ENCODE measurements at regions not wholly inside any gene's neighbourhood (a gene's known extent, or its start where the extent isn't known, plus 50 kb on each side); places are given as distances from the start of the nearest gene placed in this dataset.

- TF ChIP-seq EZH2 (IDR thresholded peaks at IDR 0.05; ENCODE audit: low read length, unreplicated experiment) (no peak), EZH2phosphoT487 (IDR thresholded peaks at IDR 0.05; ENCODE audit: borderline replicate concordance, low read length) (no peak)
- TF ChIP-seq, protein P1, sequence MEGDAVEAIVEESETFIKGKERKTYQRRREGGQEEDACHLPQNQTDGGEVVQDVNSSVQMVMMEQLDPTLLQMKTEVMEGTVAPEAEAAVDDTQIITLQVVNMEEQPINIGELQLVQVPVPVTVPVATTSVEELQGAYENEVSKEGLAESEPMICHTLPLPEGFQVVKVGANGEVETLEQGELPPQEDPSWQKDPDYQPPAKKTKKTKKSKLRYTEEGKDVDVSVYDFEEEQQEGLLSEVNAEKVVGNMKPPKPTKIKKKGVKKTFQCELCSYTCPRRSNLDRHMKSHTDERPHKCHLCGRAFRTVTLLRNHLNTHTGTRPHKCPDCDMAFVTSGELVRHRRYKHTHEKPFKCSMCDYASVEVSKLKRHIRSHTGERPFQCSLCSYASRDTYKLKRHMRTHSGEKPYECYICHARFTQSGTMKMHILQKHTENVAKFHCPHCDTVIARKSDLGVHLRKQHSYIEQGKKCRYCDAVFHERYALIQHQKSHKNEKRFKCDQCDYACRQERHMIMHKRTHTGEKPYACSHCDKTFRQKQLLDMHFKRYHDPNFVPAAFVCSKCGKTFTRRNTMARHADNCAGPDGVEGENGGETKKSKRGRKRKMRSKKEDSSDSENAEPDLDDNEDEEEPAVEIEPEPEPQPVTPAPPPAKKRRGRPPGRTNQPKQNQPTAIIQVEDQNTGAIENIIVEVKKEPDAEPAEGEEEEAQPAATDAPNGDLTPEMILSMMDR (conservative IDR thresholded peaks at IDR 0.05; ENCODE audit: low read depth, low read length): no peak
Observed at GRCh38 chr2:183807870-183808269, 683.6 kb downstream of the NUP35 start.
